SK-N-SH treated with all-trans-retinoic acid at 6 μM for 48 hours (cell line): ENCODE measurements at regions not wholly inside any gene's neighbourhood (a gene's known extent, or its start where the extent isn't known, plus 50 kb on each side); places are given as distances from the start of the nearest gene placed in this dataset.

ENCODE experiments used
- ATAC-seq: fragments of 200-7000 bp; cut with Tn5 transposase; 3 replicates; pipeline ENCODE4 v1.9.1; 2020; ENCODE audit warnings: mild to moderate bottlenecking, moderate library complexity
- ARNTL ChIP-seq: fragments of 450-650 bp; formaldehyde crosslinking; IDR thresholded peaks from 2 replicates; pipeline ENCODE4 v1.5.0; 2020; ENCODE audit warnings: low read depth, mild to moderate bottlenecking, moderate library complexity, borderline replicate concordance
- BACH2 ChIP-seq: fragments of 250-450 bp; sonication (Bioruptor Pico); IDR thresholded peaks from 2 replicates; pipeline ENCODE4 v1.9.0; 2021; ENCODE audit warnings: mild to moderate bottlenecking, borderline replicate concordance
- CREB5 ChIP-seq: fragments of 250-450 bp; sonication (Bioruptor Pico); IDR thresholded peaks from 2 replicates; pipeline ENCODE4 v1.5.1; 2020; ENCODE audit warnings: low read depth, mild to moderate bottlenecking, moderate library complexity
- CSRNP3 ChIP-seq: fragments of 250-450 bp; sonication (Bioruptor Pico); IDR thresholded peaks from 2 replicates; pipeline ENCODE4 v1.5.1; 2021; ENCODE audit warnings: mild to moderate bottlenecking, moderate library complexity
- ESRRG ChIP-seq: fragments of 250-450 bp; sonication (Bioruptor Pico); IDR thresholded peaks from 2 replicates; pipeline ENCODE4 v1.6.1; 2021; ENCODE audit warnings: mild to moderate bottlenecking
- GLIS3 ChIP-seq: fragments of 250-450 bp; sonication (Bioruptor Pico); IDR thresholded peaks from 2 replicates; pipeline ENCODE4 v1.5.0; 2020; ENCODE audit warnings: mild to moderate bottlenecking, moderate library complexity
- ISL1 ChIP-seq: fragments of 250-450 bp; sonication (Bioruptor Pico); IDR thresholded peaks from 2 replicates; pipeline ENCODE4 v2.1.2; 2022; ENCODE audit warnings: mild to moderate bottlenecking, moderate library complexity
- PATZ1 ChIP-seq: fragments of 250-450 bp; sonication (Bioruptor Pico); IDR thresholded peaks from 2 replicates; pipeline ENCODE4 v1.8.0; 2020; ENCODE audit warnings: mild to moderate bottlenecking, moderate library complexity, borderline replicate concordance
- POU6F1 ChIP-seq: fragments of 250-450 bp; sonication (Bioruptor Pico); IDR thresholded peaks from 2 replicates; pipeline ENCODE4 v1.8.0; 2021; ENCODE audit warnings: low read depth, mild to moderate bottlenecking, moderate library complexity, borderline replicate concordance
- RARB ChIP-seq: fragments of 250-450 bp; sonication (Bioruptor Pico); IDR thresholded peaks from 2 replicates; pipeline ENCODE4 v1.8.0; 2021; ENCODE audit warnings: mild to moderate bottlenecking, moderate library complexity
- SNAI2 ChIP-seq: fragments of 250-450 bp; sonication (Bioruptor Pico); IDR thresholded peaks from 2 replicates; pipeline ENCODE4 v1.5.0; 2020; ENCODE audit warnings: mild to moderate bottlenecking, moderate library complexity
- TCF4 ChIP-seq: fragments of 250-450 bp; sonication (Bioruptor Pico); IDR thresholded peaks from 2 replicates; pipeline ENCODE4 v1.8.0; 2021; ENCODE audit warnings: mild to moderate bottlenecking, moderate library complexity, borderline replicate concordance
- TOX ChIP-seq: fragments of 250-450 bp; sonication (Bioruptor Pico); IDR thresholded peaks from 2 replicates; pipeline ENCODE4 v1.8.0; 2021; ENCODE audit warnings: mild to moderate bottlenecking, moderate library complexity, borderline replicate concordance
- TSHZ2 ChIP-seq: fragments of 250-450 bp; sonication (Bioruptor Pico); IDR thresholded peaks from 2 replicates; pipeline ENCODE4 v1.5.0; 2020; ENCODE audit warnings: mild to moderate bottlenecking, moderate library complexity
- ZFP3 ChIP-seq: fragments of 250-450 bp; sonication (Bioruptor Pico); IDR thresholded peaks from 2 replicates; pipeline ENCODE4 v1.5.0; 2020; ENCODE audit warnings: mild to moderate bottlenecking, moderate library complexity
- ZFP30 ChIP-seq: fragments of 450-650 bp; formaldehyde crosslinking; IDR thresholded peaks from 2 replicates; pipeline ENCODE4 v1.5.0; 2022; ENCODE audit warnings: mild to moderate bottlenecking, moderate library complexity
- ZNF565 ChIP-seq: fragments of 450-650 bp; formaldehyde crosslinking; conservative IDR thresholded peaks from 2 replicates; pipeline ENCODE4 v1.5.0; 2020; ENCODE audit warnings: low read depth, mild to moderate bottlenecking, moderate library complexity
- ZNF8 ChIP-seq: fragments of 450-650 bp; formaldehyde crosslinking; IDR thresholded peaks from 2 replicates; pipeline ENCODE4 v1.5.0; 2020; ENCODE audit warnings: mild to moderate bottlenecking, moderate library complexity

- TF ChIP-seq CREB5 (CRISPR knock-in tag) (no peak), BACH2 (CRISPR knock-in tag) (no peak)
Measured at GRCh38 chr12:24462946-24463345, 486.0 kb downstream of the BCAT1 start (continued).

GRCh38 chr12:24460506-24460905 lies 488.4 kb downstream of the BCAT1 start:
- TF ChIP-seq BACH2 (CRISPR knock-in tag) (no peak), ARNTL (CRISPR knock-in tag) (no peak), PATZ1 (CRISPR knock-in tag) (no peak), ZFP3 (CRISPR knock-in tag) (no peak), GLIS3 (CRISPR knock-in tag) (no peak), CSRNP3 (CRISPR knock-in tag) (no peak), ISL1 (no peak), ZNF565 (CRISPR knock-in tag) (no peak), ZFP30 (CRISPR knock-in tag) (no peak), TCF4 (no peak), ZNF8 (CRISPR knock-in tag) (no peak), ESRRG (CRISPR knock-in tag) (no peak)
- no peak for ATAC-seq

GRCh38 chr12:24460099-24460498 lies 488.8 kb downstream of the BCAT1 start:
- TF ChIP-seq POU6F1 (CRISPR knock-in tag) = no peak
- no peak for TF ChIP-seq SNAI2 (CRISPR knock-in tag)
- TF ChIP-seq GLIS3 (CRISPR knock-in tag) = no peak
- no peak for TF ChIP-seq CREB5 (CRISPR knock-in tag)
- TF ChIP-seq TCF4 = no peak
- no peak for TF ChIP-seq ZFP30 (CRISPR knock-in tag)
- TF ChIP-seq TOX (CRISPR knock-in tag) = no peak
- no peak for TF ChIP-seq RARB (CRISPR knock-in tag)
- TF ChIP-seq BACH2 (CRISPR knock-in tag) = no peak
- TF ChIP-seq ARNTL (CRISPR knock-in tag) = no peak
- no peak for TF ChIP-seq CSRNP3 (CRISPR knock-in tag)
- no peak for TF ChIP-seq ISL1
- no peak for TF ChIP-seq TSHZ2 (CRISPR knock-in tag)
- no peak for ATAC-seq
